ENCODE measurements at regions not wholly inside any gene's neighbourhood (a gene's known extent, or its start where the extent isn't known, plus 50 kb on each side); places are given as distances from the start of the nearest gene placed in this dataset.

- Mint-ChIP-seq H3K9me3 (no peaks in the 10 kb centered on the region), H3K4me3 (no peak overlapping the region), H3K27ac (no peak overlapping the region), H3K27me3 (no peaks in the 10 kb centered on the region), H3K36me3 (ENCODE audit: low read depth) (no peaks in the 10 kb centered on the region), H3K4me1 (no peaks in the 10 kb centered on the region)
- ATAC-seq, result no peak
- no peak for DNase-seq
Observed at GRCh38 chr3:3586843-3587646, 212.2 kb upstream of the LRRN1 start.

- H3K9me3 Mint-ChIP-seq, result no peaks in the 10 kb centered on the region
- no peak overlapping the region for H3K27ac Mint-ChIP-seq
- no peaks in the 10 kb centered on the region for H3K36me3 Mint-ChIP-seq (ENCODE audit: low read depth)
- H3K4me3 Mint-ChIP-seq, result no peak overlapping the region
- ATAC-seq (no peak), DNase-seq (no peak)
- H3K27me3 Mint-ChIP-seq, result no peaks in the 10 kb centered on the region
- H3K4me1 Mint-ChIP-seq, result no peaks in the 10 kb centered on the region
Observed at GRCh38 chr3:3586336-3586735, 212.9 kb upstream of the LRRN1 start.

- Mint-ChIP-seq H3K9me3 (no peaks in the 10 kb centered on the region), H3K27me3 (no peaks in the 10 kb centered on the region), H3K36me3 (ENCODE audit: low read depth) (no peaks in the 10 kb centered on the region), H3K4me1 (no peaks in the 10 kb centered on the region), H3K4me3 (no peak overlapping the region), H3K27ac (no peak overlapping the region)
- no peak for DNase-seq
- no peak for ATAC-seq
Observed at GRCh38 chr3:3579658-3580057, 219.6 kb upstream of the LRRN1 start.

GRCh38 chr3:3578718-3579117, 220.5 kb upstream of the LRRN1 start:
- Mint-ChIP-seq H3K36me3 (ENCODE audit: low read depth) (no peaks in the 10 kb centered on the region), H3K9me3 (no peaks in the 10 kb centered on the region), H3K4me1 (no peaks in the 10 kb centered on the region), H3K4me3 (no peak overlapping the region), H3K27ac (no peak overlapping the region), H3K27me3 (no peaks in the 10 kb centered on the region)
- no peak for ATAC-seq
- no peak for DNase-seq

- no peak overlapping the region for H3K4me3 Mint-ChIP-seq
- no peaks in the 10 kb centered on the region for H3K9me3 Mint-ChIP-seq
- ATAC-seq (no peak), DNase-seq (no peak)
- H3K27me3 Mint-ChIP-seq, result no peaks in the 10 kb centered on the region
- H3K4me1 Mint-ChIP-seq, result no peaks in the 10 kb centered on the region
- H3K36me3 Mint-ChIP-seq (ENCODE audit: low read depth), result no peaks in the 10 kb centered on the region
- no peak overlapping the region for H3K27ac Mint-ChIP-seq
Observed at GRCh38 chr3:3577823-3578222, 221.4 kb upstream of the LRRN1 start.

- Mint-ChIP-seq H3K9me3 (peaks cover 3% of the 10 kb centered on the region), H3K4me1 (no peaks in the 10 kb centered on the region), H3K36me3 (ENCODE audit: low read depth) (no peaks in the 10 kb centered on the region), H3K27ac (no peak overlapping the region), H3K27me3 (no peaks in the 10 kb centered on the region), H3K4me3 (no peak overlapping the region)
- no peak for DNase-seq
- ATAC-seq, result no peak
Observed at GRCh38 chr3:3573341-3573740, 225.9 kb upstream of the LRRN1 start.

- Mint-ChIP-seq H3K27me3 (no peaks in the 10 kb centered on the region), H3K9me3 (peaks cover 4% of the 10 kb centered on the region), H3K4me1 (no peaks in the 10 kb centered on the region), H3K4me3 (no peak overlapping the region), H3K27ac (no peak overlapping the region), H3K36me3 (ENCODE audit: low read depth) (no peaks in the 10 kb centered on the region)
- ATAC-seq (no peak), DNase-seq (no peak)
Observed at GRCh38 chr3:3560591-3561311, 238.5 kb upstream of the LRRN1 start.

- ATAC-seq (no peak), DNase-seq (no peak)
- H3K4me1 Mint-ChIP-seq, result no peaks in the 10 kb centered on the region
- H3K27me3 Mint-ChIP-seq, result no peaks in the 10 kb centered on the region
- H3K4me3 Mint-ChIP-seq, result no peak overlapping the region
- peaks cover 4% of the 10 kb centered on the region for H3K9me3 Mint-ChIP-seq
- no peak overlapping the region for H3K27ac Mint-ChIP-seq
- H3K36me3 Mint-ChIP-seq (ENCODE audit: low read depth), result no peaks in the 10 kb centered on the region
Observed at GRCh38 chr3:3559786-3560185, 239.4 kb upstream of the LRRN1 start.

- ATAC-seq (no peak), DNase-seq (no peak)
- Mint-ChIP-seq H3K27ac (no peak overlapping the region), H3K36me3 (ENCODE audit: low read depth) (no peaks in the 10 kb centered on the region), H3K9me3 (peaks cover 4% of the 10 kb centered on the region), H3K27me3 (no peaks in the 10 kb centered on the region), H3K4me3 (no peak overlapping the region), H3K4me1 (no peaks in the 10 kb centered on the region)
Observed at GRCh38 chr3:3556078-3556477, 243.2 kb upstream of the LRRN1 start.

GRCh38 chr3:3553236-3553635, 246.0 kb upstream of the LRRN1 start:
- no peak for DNase-seq
- Mint-ChIP-seq H3K4me3 (no peak overlapping the region), H3K4me1 (no peaks in the 10 kb centered on the region), H3K27me3 (no peaks in the 10 kb centered on the region), H3K36me3 (ENCODE audit: low read depth) (no peaks in the 10 kb centered on the region), H3K27ac (no peak overlapping the region), H3K9me3 (peaks cover 13% of the 10 kb centered on the region)
- ATAC-seq, result no peak

GRCh38 chr3:3552761-3553160, 246.5 kb upstream of the LRRN1 start:
- no peak overlapping the region for H3K4me3 Mint-ChIP-seq
- no peak for ATAC-seq
- no peak overlapping the region for H3K27ac Mint-ChIP-seq
- DNase-seq, result no peak
- no peaks in the 10 kb centered on the region for H3K4me1 Mint-ChIP-seq
- H3K36me3 Mint-ChIP-seq (ENCODE audit: low read depth), result no peaks in the 10 kb centered on the region
- no peaks in the 10 kb centered on the region for H3K27me3 Mint-ChIP-seq
- H3K9me3 Mint-ChIP-seq, result peaks cover 13% of the 10 kb centered on the region

GRCh38 chr3:3551981-3552380, 247.2 kb upstream of the LRRN1 start:
- Mint-ChIP-seq H3K4me1 (no peaks in the 10 kb centered on the region), H3K4me3 (no peak overlapping the region), H3K9me3 (peaks cover 13% of the 10 kb centered on the region), H3K27me3 (no peaks in the 10 kb centered on the region), H3K27ac (no peak overlapping the region), H3K36me3 (ENCODE audit: low read depth) (no peaks in the 10 kb centered on the region)
- ATAC-seq, result no peak
- no peak for DNase-seq

GRCh38 chr3:3545360-3545759, 253.9 kb upstream of the LRRN1 start:
- Mint-ChIP-seq H3K4me1 (no peaks in the 10 kb centered on the region), H3K9me3 (peaks cover 14% of the 10 kb centered on the region), H3K27ac (no peak overlapping the region), H3K27me3 (no peaks in the 10 kb centered on the region), H3K4me3 (no peak overlapping the region), H3K36me3 (ENCODE audit: low read depth) (no peaks in the 10 kb centered on the region)
- DNase-seq, result no peak
- no peak for ATAC-seq

- Mint-ChIP-seq H3K4me1 (no peaks in the 10 kb centered on the region), H3K36me3 (ENCODE audit: low read depth) (no peaks in the 10 kb centered on the region), H3K9me3 (peaks cover 1% of the 10 kb centered on the region), H3K27me3 (no peaks in the 10 kb centered on the region), H3K27ac (no peak overlapping the region), H3K4me3 (no peak overlapping the region)
- DNase-seq, result no peak
- no peak for ATAC-seq
Observed at GRCh38 chr3:3538451-3538850, 260.8 kb upstream of the LRRN1 start.

- Mint-ChIP-seq H3K4me3 (no peak overlapping the region), H3K27ac (no peak overlapping the region), H3K36me3 (ENCODE audit: low read depth) (no peaks in the 10 kb centered on the region), H3K9me3 (no peaks in the 10 kb centered on the region), H3K4me1 (no peaks in the 10 kb centered on the region), H3K27me3 (peaks cover 1% of the 10 kb centered on the region)
- no peak for ATAC-seq
- no peak for DNase-seq
Observed at GRCh38 chr3:3532508-3532907, 266.7 kb upstream of the LRRN1 start.

Data from activated naive CD8-positive, alpha-beta T cell treated with anti-CD3 and anti-CD28 coated beads, Interleukin-2, amount 50 U/mL, for 24 hours (primary cell).